ENCODE measurements at regions not wholly inside any gene's neighbourhood (a gene's known extent, or its start where the extent isn't known, plus 50 kb on each side); places are given as distances from the start of the nearest gene placed in this dataset.

- H3K4me3 ChIP-seq (ENCODE audit: low read length) = no peak overlapping the region
- DNase-seq (ENCODE audit: low read depth) = no peak
- no peak for TF ChIP-seq CTCF (IDR thresholded peaks at IDR 0.05; ENCODE audit: insufficient read depth, low read depth, low read length, missing control alignments)
Observed at GRCh38 chr20:29687438-29687837, 1570.0 kb upstream of the DEFB115 start.

GRCh38 chr20:29689411-29690225 is 1567.8 kb upstream of the DEFB115 start:
- H3K4me3 ChIP-seq (ENCODE audit: low read length) = no peak overlapping the region
- DNase-seq (ENCODE audit: low read depth) = no peak
- TF ChIP-seq CTCF (IDR thresholded peaks at IDR 0.05; ENCODE audit: insufficient read depth, low read depth, low read length, missing control alignments) = no peak

DNA sequence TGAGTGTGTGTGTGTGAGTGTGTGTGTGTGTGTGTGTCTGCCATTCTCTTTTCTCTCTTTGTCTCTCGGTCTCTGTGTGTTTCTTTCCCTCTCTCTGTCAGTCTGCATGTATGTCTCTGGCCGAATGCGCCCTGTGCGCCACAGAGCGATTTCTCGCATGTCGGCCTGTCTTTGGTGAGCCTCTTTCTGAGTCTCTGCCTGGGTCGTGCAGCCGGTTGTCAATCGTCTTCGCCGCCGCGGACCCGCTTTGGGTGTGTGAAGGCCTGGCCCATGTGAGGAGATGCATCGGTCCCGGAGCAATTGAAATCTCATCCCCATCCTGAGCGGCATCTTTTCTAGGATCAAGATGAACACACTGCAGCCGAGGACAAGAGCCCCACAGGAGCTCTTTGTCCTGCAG is 1567.2 kb upstream of the DEFB115 start:
- TF ChIP-seq CTCF (IDR thresholded peaks at IDR 0.05; ENCODE audit: insufficient read depth, low read depth, low read length, missing control alignments) = no peak
- H3K4me3 ChIP-seq (ENCODE audit: low read length) = no peak overlapping the region
- DNase-seq (ENCODE audit: low read depth) = no peak

DNA sequence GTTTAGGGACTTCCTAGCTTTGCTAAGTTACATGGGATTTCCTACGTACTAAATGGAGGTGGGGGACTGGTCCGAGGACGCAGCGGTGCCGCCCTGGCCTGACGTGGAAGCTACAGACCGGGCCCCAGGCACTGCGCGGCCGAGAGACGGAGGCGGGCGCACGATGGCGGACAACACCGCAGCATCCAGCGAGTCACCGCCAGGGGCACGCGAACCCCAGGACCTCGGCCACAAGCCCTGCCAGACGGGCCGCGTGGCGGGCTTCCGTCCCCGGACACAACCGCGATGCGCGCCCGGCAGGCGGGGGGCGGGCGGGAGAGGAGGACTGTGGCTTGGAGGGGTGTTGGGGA is 1516.9 kb upstream of the DEFB115 start:
- TF ChIP-seq CTCF (IDR thresholded peaks at IDR 0.05; ENCODE audit: insufficient read depth, low read depth, low read length, missing control alignments) = no peak
- DNase-seq (ENCODE audit: low read depth) = no peak
- no peak overlapping the region for H3K4me3 ChIP-seq (ENCODE audit: low read length)

- H3K4me3 ChIP-seq (ENCODE audit: low read length) = no peak overlapping the region
- no peak for TF ChIP-seq CTCF (IDR thresholded peaks at IDR 0.05; ENCODE audit: insufficient read depth, low read depth, low read length, missing control alignments)
- no peak for DNase-seq (ENCODE audit: low read depth)
Observed at GRCh38 chr20:29740951-29741593, 1516.4 kb upstream of the DEFB115 start.

DNA sequence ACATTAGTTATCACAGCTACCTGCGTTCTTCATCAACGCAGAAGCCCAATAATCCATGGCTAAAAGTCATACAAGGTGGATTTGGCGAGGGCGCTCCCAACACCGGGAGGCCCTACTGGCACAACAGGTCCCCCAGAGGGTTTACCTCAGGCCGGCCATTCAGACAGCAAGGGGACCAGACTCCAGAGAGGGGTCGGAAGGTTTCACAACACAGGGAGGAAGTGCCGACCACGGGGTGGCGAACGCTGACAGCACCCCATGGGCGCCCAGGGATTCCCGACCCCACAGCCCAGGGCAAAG is 1515.9 kb upstream of the DEFB115 start:
- no peak for TF ChIP-seq CTCF (IDR thresholded peaks at IDR 0.05; ENCODE audit: insufficient read depth, low read depth, low read length, missing control alignments)
- DNase-seq (ENCODE audit: low read depth) = no peak

More for the DNA sequence above, 1515.9 kb upstream of the DEFB115 start:
- no peak overlapping the region for H3K4me3 ChIP-seq (ENCODE audit: low read length)

Measured in epithelial cell of esophagus (primary cell).